Stimulated activated CD4-positive, alpha-beta T cell treated with anti-CD3 and anti-CD28 coated beads, Interleukin-4, amount 100 ng/mL, for 24 hours (primary cell): ENCODE measurements at regions not wholly inside any gene's neighbourhood (a gene's known extent, or its start where the extent isn't known, plus 50 kb on each side); places are given as distances from the start of the nearest gene placed in this dataset.

ENCODE experiments used
- DNase-seq: peaks from one replicate; pipeline ENCODE4 v3.0.0-alpha.2; 2020

DNA sequence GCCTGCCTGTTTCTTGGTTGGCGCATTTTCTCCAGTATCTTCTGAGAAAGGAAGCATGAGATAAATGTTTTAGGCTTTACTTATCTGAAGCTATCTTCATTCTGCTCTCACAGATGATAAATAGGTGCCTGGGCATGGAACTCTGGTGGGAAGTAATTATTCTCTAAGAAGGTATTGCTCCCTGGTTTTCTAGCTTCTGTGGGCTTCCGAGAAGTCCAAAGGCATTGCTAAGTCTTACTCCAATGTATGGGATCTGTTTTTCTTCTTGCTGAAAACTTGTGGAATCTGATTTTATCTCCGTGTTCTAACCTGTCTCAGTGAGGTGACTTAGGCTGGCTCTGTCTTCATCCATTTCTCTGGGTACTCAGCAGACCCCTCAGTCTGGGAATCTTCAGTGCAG lies 224.4 kb upstream of the HS6ST1 start:
- DNase-seq: no peak

DNA sequence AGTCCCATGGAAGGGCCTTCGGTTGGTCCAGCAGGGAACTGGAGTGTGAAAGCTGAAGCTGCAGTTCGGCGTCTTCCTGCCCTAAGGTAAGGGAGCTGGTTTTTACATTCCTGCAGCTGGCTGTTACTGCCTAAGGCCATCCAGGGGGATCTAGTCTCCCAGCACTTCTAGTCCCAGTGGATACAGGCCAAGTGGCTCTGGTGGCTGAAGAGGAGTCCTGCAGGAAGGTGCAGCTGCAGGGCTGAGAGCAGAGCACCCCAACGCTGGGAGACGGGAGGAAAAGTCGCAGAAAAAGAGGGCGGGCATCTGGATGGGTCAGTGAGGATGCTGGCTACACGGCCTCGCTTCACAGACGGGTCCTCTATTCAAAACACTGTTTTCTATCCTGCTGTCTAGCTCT lies 225.0 kb upstream of the HS6ST1 start:
- no peak for DNase-seq

DNA sequence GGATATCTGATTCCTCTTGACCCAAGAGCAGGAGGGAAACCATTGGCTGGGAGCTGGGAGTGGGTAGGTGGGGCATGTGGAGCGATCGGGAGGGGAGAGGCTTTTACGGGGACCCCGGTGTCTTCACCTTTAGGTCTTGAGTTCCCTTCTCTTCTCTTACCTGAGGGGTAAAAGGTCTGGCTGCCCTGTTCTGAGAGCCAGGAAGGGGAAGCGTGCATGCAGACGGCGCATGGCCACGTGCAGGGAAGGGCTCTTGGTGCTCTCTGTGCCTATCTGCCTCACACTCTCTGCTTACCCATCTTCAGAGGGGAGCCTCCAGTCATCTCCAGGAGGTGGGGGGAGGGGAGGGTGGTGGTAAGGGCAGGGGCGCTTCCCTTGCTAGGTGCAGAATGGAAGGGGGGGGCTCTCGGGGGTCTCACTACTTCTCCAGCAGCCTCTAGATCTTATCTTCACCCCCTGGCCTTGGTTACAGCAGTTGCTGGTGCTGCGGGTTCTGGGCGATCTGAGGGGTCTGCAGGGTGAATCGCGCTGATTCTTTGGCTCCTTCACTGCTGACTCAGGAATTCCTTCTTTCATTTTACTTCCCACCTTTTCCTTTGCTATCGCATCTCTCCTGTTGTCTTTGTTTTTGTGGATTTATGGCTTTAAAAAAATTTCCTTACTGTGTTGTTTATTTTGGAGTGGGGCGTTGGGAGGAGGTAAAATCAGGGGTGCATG lies 225.8 kb upstream of the HS6ST1 start:
- no peak for DNase-seq

DNA sequence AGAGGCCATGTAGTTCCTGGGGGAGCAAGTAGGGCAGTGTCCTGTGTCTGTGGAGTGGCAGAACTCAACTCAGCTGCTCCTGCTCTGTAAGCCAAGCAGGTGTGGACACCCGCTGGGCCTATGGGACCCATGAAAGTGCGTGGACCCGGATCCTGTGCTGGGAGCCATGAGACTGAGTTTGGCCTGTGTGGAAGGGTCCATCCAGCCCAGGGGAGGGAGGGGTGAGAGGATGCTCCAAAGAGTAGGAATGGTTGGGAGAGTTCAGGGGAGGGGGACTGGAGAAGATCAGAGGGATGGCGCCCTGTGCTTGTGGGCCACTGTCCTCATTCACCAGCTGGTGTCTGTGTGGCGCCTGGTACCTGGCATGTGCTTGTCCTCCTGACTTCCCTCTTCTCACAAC lies 226.4 kb upstream of the HS6ST1 start:
- DNase-seq: no peak

DNA sequence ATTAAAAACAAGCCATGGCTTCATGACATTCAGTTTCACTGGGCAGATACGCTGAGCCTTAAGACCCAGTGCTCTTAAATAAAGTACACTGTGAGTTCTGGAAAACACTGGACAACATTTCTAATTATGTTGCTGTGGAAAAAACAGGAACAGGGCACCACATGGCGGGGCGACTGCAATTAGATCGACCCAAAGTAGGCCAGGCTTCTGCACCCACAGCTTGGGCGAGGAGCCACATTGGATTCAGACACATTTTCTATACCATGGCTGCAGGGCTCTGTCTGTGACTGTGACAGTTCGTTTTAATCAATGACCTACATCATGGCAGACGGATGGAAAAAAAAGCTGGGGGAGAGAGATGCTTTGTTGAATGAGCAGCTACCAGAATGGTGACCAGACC lies 227.2 kb upstream of the HS6ST1 start:
- DNase-seq: no peak

DNA sequence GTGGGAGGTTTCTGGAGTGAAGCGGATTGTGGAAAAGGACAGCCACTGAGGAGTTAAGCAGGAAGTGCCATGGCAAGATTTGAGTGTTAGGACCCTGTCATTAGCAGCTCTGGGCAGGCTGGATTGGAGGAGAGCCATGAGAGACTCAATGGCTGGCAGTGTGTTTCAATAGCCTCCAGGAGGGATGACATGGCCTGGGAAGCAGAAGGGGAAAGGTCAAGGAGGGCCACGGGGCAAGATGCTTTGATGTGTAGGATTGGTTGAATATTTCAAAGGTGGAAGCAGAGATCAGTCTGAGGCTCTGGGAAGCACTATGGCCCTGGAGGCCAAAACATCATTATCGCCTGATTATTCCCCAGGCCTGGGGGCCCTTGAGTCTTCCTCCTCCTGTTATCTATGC lies 229.0 kb upstream of the HS6ST1 start:
- DNase-seq: no peak

DNA sequence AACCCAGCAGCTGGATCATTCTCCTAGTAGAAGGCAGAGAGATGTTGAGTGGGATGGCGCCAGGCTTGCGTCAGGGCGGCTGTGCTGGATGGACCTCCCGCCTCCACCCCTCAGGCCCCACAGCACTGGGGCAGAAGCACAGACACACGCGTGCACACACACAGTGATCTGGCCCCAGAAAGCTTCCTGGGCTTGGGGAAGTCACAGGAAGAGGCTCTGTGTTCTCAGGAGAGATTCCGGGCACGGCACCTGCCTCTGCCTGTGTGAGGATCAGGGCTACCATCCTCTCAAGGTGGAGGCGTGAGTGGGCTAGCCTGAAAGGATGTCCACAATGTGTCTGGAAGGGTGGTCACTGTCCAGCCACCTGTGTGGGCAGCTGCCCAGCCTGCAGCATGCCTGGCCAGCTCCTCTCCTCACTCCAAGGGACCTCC lies 229.8 kb upstream of the HS6ST1 start:
- DNase-seq: no peak

DNA sequence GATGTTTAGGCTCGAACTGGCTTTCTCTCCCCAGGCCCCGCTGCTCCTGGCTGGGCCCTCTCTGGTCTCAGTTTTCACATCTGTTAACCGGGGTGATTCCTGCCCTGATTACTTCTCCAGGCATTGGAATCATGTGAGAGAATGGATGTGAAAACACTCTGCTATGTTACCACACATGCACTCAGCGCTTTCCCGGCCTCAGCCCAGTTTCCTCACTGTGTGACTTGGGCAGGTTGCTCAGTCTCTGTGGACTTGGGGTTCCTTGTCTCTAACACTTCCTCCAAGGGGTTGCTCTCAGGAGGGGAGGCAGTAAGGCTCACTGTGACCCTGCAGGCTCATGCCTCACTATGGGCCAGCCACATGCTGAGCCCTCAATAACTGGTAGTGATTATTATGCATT lies 230.4 kb upstream of the HS6ST1 start:
- no peak for DNase-seq

DNA sequence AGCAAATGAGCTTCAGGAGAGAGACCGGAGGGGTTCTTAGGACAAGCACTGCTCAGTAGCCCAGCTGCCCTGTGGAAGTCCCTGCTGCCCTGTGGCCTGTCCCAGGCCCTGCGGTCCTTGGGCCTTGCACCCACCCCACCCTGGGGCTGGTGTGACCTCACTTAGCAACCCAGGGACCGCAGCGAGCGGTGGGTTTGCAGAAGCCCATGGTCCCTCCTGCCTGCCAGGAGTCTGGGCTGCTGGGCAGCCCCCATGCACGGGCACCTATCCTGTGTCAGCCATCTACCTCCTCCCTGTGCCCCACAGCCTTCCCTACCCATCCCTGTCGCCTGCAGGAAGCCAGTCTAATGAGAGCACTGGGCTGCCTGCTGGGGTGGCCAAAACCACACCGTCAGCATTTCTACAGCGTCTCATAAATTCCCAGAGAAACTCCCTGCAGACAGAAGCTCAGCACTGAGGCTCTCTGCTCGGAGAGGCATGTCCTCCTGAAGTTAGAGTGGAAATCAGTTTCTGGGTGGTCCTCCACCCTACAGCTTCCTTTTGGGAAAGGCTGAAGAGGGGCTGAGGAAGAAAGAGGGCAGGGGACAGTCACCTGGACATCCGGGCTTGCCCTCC lies 231.1 kb upstream of the HS6ST1 start:
- DNase-seq: no peak

DNA sequence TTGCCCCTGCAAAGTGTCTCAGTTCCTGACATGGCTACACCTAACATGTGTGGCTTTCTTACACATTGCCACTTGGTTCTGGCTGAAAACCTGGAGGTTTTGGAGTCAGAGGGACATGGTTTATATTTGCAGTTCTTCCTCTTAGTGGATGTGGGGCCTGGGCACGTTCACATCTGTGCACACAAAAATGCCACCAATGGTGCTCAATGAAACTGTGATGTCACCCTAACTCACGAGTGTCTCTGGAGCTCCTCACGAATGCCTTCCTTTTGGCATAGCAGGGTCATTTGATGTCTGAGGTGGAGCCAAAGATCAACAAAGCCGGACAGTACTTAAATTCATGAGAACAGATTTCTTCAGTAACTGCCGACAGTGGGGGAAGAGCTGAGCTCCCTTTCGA lies 231.7 kb upstream of the HS6ST1 start:
- DNase-seq: no peak

DNA sequence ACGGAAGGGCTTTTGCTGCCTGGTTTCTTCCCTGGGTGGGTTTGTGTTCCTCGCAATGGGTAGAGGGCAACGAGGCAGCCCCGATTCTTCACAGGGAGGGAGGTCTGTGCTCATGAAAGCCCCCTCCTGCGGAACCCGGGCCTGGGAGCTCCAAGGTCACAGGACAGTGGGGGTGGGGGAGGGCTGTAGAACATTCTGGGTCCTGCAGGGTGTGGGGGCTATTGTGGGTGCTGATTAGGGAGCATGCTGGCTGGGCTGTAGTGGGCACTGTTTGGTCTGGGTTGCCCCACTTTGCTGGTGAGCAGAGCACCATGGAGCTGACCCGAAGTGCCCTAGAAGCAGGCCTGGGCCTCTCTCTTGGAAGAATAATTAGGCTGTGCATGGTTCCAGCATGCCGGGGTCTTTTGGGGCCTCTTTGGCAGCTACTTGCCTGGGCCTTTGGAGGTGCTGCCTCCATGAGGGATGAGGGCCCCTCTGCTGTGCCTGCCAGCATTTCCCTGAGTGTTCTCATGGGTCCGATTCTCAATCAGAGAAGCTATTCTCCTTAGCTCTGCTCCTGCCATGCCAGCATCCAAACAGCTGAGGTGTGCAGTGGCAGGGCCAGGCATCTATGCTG lies 232.2 kb upstream of the HS6ST1 start:
- DNase-seq: no peak

DNA sequence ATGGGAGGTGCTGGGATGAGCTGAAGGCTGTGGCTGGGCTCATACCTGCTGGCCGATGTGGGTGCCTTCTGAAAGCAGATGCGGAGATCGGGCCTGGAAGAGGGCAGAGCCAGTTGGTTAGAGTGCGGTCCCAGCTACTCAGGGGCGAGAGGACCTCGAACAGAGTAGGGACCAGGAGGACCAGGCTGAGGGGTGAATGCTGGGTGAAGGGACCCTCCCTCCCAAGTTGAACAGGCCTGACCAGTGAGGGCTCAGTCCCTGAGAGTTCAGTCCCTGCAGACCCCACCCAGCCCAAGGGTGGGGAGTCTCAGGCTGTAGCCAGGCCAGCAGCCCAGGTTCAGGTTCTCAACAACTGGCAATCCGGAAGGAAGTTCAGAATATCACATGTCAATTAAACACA lies 232.8 kb upstream of the HS6ST1 start:
- no peak for DNase-seq

DNA sequence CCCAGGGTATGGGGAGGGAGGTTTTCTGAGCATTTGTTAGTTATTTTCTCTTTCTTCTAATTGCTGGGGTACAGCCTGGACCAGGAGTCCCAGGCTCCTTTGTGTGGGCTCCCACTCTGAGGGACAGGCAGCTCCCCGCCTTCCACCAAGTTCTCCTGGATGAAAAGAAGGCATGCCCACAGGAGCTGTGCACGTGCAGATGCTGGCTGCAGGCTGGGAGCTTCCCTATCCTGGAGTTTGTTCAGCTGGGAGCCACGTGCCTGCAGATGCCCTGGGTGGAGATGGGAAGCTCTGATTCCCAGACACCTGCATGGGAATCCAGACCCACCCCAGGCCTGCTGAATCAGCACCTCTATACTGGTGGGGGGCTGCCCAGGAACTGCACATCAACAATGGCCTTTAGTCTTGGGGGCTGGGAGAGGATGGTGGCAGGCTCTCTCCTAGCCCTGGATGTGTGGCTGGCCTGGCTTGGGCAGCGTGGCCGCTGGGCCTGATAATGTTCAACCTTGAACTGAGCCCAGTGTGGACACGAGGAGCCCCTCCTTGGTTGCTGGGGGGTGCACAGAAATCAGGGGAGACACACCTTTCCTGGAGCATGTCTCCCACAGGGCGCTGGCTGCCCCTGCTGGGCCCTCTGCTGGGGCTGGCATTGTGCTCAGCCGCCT lies 233.6 kb upstream of the HS6ST1 start:
- DNase-seq: no peak

DNA sequence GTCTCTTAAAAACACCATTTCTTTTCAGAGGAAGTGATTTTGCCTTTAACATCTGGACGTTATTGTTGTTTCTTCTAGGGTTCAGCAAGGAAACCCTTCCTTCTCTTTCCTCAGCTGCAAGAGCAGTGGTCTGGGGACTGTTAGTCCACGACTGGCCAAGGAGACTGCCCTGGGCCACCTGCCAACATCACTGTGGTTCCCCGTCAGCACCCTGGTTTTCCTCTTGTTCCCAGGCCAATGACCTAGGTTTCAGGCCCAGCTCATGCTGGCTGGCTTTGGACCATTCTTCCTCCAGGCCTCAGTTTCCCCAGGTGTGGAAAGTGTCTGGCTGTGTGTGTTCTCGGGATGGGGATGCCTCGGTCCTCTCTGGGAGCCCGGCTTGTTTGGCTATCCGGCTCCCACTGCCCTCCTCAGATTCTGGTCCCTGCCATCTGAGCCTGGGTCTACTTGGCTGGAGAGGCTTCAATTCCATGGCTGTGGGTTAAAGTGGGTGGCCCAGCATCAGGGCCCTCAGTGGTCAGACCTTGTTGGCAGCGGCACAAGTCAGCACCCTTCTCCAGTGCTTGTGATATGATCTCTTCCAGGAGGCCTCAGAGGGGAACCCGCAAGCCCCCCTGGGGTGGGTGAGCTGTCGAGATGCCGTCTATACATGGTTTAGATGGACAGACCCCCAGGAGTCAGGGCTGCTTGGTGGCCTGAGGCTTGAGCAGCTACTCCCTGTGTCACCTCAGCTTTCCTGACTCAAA lies 234.3 kb upstream of the HS6ST1 start:
- DNase-seq: no peak

DNA sequence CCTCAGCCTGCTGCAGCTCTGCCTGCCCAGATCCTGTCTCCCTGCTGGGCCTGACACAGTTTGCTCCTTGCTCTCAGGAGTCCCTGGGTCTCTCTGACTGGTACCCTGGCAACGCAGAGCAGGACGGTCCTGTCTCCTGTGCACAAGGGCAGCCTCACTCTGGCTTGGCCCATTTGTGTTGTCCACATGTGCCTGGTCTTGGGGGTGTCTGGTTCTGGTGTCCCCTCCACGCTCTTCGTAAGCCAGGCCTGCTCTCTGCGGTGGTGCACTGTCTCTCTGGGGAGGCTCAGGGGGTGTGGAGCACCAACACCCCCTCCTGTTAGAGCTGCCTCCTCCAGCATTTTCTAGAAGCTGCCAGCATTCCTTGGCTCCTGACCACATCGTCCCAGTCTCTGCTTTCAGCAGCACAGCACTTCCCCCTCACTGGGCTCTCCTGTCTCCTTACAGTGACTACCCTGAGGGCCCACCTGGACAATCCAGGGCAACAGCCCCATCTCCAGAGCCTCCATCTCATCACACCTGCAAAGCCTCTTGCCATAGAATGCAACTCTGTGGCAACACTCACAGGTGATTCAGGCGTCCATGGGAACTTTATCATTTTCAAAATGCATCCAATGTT lies 235.6 kb upstream of the HS6ST1 start:
- no peak for DNase-seq

DNA sequence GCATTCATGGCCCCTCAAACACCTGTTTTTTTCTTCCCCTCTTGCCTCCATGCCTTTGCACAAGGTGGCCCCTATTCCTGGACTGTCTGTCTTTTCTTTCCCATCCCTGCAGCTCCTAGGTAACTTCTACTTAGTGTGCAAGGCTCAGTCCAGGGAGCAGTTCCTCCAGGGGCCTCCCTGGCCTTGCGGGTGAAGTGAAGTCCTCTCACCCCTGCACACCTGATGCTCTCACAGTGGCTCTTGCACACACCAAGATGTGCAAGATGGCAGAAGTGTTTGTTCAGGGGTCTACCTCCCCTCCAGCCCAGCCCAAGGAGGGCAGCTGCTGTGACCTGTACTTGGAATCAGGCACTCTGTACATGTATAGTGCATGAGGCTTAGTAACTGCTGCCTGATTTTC lies 236.8 kb upstream of the HS6ST1 start:
- no peak for DNase-seq

DNA sequence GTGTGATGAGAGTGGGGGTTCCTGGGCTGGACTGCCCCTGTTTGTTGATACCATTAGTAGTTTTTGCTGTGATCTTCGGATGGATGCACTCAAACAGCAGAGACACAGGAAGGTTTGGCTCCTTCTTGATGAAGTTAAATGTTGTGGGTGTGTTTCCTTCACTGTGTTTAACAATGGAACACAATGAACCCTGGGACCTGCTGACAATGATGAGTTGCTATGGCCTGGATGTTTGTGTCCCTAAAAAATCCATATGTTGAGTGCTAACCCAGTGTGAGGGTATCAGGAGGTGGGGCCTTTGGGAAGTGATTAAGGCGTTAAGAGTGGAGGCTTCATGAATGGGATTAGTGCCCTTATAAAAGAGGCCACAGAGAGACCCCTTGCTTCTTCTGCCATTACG lies 237.4 kb upstream of the HS6ST1 start:
- DNase-seq: no peak

DNA sequence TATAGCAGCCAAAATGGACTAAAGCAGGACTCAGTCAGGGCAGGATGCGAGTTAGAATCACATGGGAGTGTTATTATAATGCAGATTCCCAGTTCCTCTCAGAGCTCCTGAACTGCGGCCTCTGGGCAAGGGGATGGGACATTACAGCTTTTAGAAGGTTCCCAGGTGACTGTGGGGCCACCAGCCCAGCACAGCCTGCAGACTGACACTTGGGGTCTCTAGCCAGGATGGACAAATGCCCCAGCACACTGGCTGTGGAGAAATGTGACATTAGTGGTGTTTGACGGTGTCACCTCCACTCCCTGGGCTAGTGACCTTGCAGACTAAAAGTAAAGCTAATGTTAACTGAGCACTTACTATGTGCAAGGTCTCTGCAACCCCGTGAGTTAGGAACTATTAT lies 238.0 kb upstream of the HS6ST1 start:
- DNase-seq: no peak

DNA sequence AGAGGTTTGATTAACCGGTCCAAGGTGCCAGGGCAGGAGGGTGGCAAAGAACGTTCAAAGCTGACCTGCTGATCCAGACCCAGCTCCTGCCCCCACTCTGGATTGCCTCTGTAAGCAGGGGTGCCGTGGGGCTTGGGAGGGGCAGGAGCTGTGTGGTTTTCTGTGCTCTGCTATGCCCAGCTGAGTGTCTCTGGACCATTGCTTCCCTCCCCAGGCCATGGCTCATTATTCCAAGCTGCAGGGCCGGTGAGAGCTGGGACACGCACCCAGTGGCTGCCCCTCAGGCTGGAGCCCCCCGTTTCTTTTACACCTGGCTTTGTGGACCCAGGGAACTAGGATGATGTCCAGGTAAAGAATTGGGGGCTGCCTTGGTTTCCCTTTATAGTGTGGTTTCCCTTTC lies 238.4 kb upstream of the HS6ST1 start:
- no peak for DNase-seq

DNA sequence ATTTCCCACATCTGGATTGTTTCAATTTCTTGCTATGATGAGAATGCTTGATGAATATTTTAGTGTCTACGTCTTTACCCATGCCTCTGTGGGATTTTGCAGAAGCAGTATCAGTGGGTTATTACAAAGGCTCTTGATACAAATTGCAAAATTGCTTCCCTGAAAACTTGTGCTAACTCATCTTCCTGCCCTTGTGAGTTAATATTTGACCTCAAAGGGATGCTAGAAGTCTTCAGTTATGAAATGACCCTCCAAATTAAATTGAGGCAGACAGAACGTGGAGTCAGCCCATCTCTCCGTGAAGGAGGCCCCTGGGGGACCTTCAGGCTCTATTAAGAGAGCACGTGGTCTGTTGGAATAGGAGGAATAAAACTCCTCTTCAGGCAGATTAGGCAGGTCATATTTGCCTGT lies 239.2 kb upstream of the HS6ST1 start:
- no peak for DNase-seq

DNA sequence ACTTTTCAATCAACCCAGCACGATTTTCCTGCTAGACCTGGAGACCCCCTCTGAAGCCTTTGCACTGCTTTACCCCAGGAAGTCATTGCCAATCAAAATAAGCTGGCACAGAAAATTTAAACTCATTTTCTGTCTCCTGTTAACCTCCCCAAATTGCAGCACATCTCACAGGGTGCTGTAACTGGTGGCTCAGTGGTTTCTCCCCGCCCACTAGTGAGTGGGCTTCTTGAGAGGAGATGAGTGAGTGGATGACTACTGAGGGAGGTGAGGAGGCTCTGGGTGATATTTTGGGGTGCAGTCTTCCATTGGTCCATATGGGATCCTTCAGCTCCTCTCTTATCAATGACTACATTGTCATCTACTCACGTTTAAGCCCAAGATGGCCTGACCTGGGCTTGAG lies 239.8 kb upstream of the HS6ST1 start:
- no peak for DNase-seq

DNA sequence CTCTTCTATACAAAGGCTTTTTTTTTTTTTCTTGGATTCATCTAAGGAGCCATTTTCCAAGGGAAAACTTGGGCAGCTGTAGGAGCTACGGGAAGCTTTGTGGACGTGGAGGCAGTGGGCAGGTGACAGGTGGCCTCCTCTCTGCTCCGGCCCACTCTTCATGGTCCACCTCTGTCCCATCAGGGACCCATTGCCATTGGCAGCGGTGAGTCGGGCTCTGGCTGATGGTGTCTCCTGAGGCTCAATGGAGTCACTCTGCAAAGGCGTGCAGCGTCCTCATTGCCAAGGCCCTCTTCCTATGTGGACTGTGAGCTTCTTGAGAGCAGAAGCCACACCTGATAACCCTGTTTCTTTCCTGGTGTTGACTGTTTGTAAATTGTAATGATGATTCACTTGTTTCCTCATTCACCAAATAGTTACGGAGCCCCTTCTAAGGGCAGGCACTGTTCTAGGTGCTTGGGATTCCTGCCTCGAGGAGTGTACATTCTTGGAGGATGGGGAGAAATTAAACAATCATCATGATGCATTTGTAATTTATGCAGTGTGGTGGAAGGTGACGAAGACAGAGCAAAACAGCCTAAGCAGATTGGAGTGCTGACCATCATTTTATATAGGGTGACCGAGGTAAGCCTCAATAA lies 240.3 kb upstream of the HS6ST1 start:
- DNase-seq: no peak
